HCT116 (cell line): ENCODE measurements at regions not wholly inside any gene's neighbourhood (a gene's known extent, or its start where the extent isn't known, plus 50 kb on each side); places are given as distances from the start of the nearest gene placed in this dataset.

Experiments used
- ATAC-seq: fragments of 200-7000 bp; cut with Tn5 transposase; 2 replicates; pipeline ENCODE4 v1.9.1; 2020; ENCODE audit warnings: mild to moderate bottlenecking, moderate library complexity
- BruUV-seq: library from RNA; stranded (reverse); fragments of 400-500 nt; replicated peaks from 2 replicates; lab custom pipeline; 2021; lab: Mats Ljungman, UMichigan
- CTCF ChIA-PET: fragments of 300-600 bp; sonication (Branson Sonifier 250); formaldehyde crosslinking; loops from one replicate; lab custom pipeline; 2021; ENCODE audit warnings: antibody characterized with exemption; lab: Charles Lee
- POLR2A ChIA-PET: fragments of 300-600, 350-600 bp; sonication (Branson Sonifier 250); formaldehyde crosslinking; loops from one replicate; lab custom pipeline; 2021; ENCODE audit warnings: antibody characterized with exemption; lab: Charles Lee
- RAD21 ChIA-PET, 2 experiments: fragments of 300-600 bp; sonication (Branson Sonifier 250); formaldehyde crosslinking; loops; one replicate each; lab custom pipeline; 2023; ENCODE audit warnings: low total read pairs in 2 of 2; ENCODE audit not compliant: uncharacterized antibody in 2 of 2, unreplicated experiment in 2 of 2, low non-redundant PET in 1 of 2; lab: Charles Lee
- DNase-seq: peaks from one replicate; pipeline ENCODE4 v3.0.0-alpha.2; 2010; ENCODE audit warnings: low read depth, low spot score
- H2AFZ ChIP-seq: fragments of 200-600 bp; shearing (Covaris generic), sonication (generic); 2 replicates; pipeline ENCODE4 v1.6.1; 2017; ENCODE audit warnings: low read depth, mixed run types, mixed read lengths, antibody characterized with exemption, low read length; ENCODE audit not compliant: poor library complexity, severe bottlenecking
- H3K27ac ChIP-seq: 2 replicates; pipeline ENCODE4 v1.5.1; 2012; ENCODE audit warnings: low read depth, low read length
- H3K27me3 ChIP-seq: fragments of 200-600 bp; sonication (generic); 2 replicates; pipeline ENCODE4 v1.6.1; 2016; ENCODE audit warnings: mixed run types, low read length, mixed read lengths; ENCODE audit not compliant: insufficient read depth
- H3K36me3 ChIP-seq, 2 experiments: fragments of 200-500 bp in 1 of 2; fragments of 200-600 bp in 1 of 2; sonication (Bioruptor generic) in 1 of 2; sonication (generic) in 1 of 2; 2 replicates each; pipeline versions ENCODE4 v1.5.1 to v1.6.1; 2014 to 2016; ENCODE audit warnings: low read length in 2 of 2, inconsistent platforms in 1 of 2, mixed read lengths in 1 of 2, mixed run types in 1 of 2; ENCODE audit not compliant: insufficient read depth in 2 of 2, control insufficient read depth in 1 of 2
- H3K4me1 ChIP-seq, 2 experiments: fragments of 200-600 bp in 1 of 2; sonication (generic) in 1 of 2; 2 replicates each; pipeline versions ENCODE4 v1.5.1 to v1.6.1; 2012 to 2017; ENCODE audit warnings: low read length in 2 of 2, inconsistent platforms in 1 of 2, mild to moderate bottlenecking in 1 of 2, mixed read lengths in 1 of 2, mixed run types in 1 of 2, moderate library complexity in 1 of 2; ENCODE audit not compliant: insufficient read depth in 2 of 2, control insufficient read depth in 1 of 2
- H3K4me2 ChIP-seq: fragments of 200-600 bp; sonication (generic); 2 replicates; pipeline ENCODE4 v1.6.1; 2017; ENCODE audit warnings: mixed run types, low read length, mixed read lengths
- H3K4me3 ChIP-seq, 2 experiments: fragments of 200-600 bp in 1 of 2; sonication (generic) in 1 of 2; replicated peaks in 1 of 2; 2 replicates each; pipeline ENCODE4 v1.5.1; 2011 to 2016; ENCODE audit warnings: low read length in 2 of 2, control low read depth in 1 of 2, low read depth in 1 of 2, mild to moderate bottlenecking in 1 of 2, mixed read lengths in 1 of 2, mixed run types in 1 of 2
- H3K79me2 ChIP-seq: fragments of 200-600 bp; sonication (generic); 2 replicates; pipeline ENCODE4 v1.6.1; 2017; ENCODE audit warnings: mild to moderate bottlenecking, mixed run types, low read length, moderate library complexity, mixed read lengths; ENCODE audit not compliant: insufficient read depth
- H3K9ac ChIP-seq: fragments of 200-600 bp; sonication (generic); 2 replicates; pipeline ENCODE4 v1.6.1; 2016; ENCODE audit warnings: low read length, mixed read lengths
- H3K9me2 ChIP-seq: fragments of 200-600 bp; sonication (generic), shearing (Covaris generic); 2 replicates; pipeline ENCODE4 v1.6.1; 2017; ENCODE audit warnings: mixed run types, mild to moderate bottlenecking, moderate library complexity; ENCODE audit not compliant: insufficient read depth
- H3K9me3 ChIP-seq, 2 experiments: fragments of 200-500 bp in 1 of 2; fragments of 200-600 bp in 1 of 2; sonication (Bioruptor generic) in 1 of 2; sonication (generic) in 1 of 2; 2 replicates each; pipeline ENCODE4 v1.6.1; 2014 to 2017; ENCODE audit warnings: low read length in 2 of 2, mixed read lengths in 2 of 2, inconsistent platforms in 1 of 2, low read depth in 1 of 2, mild to moderate bottlenecking in 1 of 2, mixed run types in 1 of 2, moderate library complexity in 1 of 2; ENCODE audit not compliant: control insufficient read depth in 1 of 2, insufficient read depth in 1 of 2
- H4K20me1 ChIP-seq: fragments of 200-600 bp; sonication (generic), shearing (Covaris generic); 2 replicates; pipeline ENCODE4 v1.6.1; 2017; ENCODE audit warnings: mixed run types, mild to moderate bottlenecking, moderate library complexity; ENCODE audit not compliant: insufficient read depth
- EGR1 ChIP-seq: IDR thresholded peaks from 2 replicates; pipeline ENCODE4 v1.6.1; 2012; ENCODE audit warnings: low read depth
- ELF1 ChIP-seq: IDR thresholded peaks from 2 replicates; pipeline ENCODE4 v1.6.1; 2012; ENCODE audit warnings: low read depth, borderline replicate concordance
- JUND ChIP-seq: IDR thresholded peaks from 2 replicates; pipeline ENCODE4 v1.6.1; 2012
- MAX ChIP-seq: IDR thresholded peaks from 2 replicates; pipeline ENCODE4 v1.6.1; 2012
- POLR2AphosphoS5 ChIP-seq: IDR thresholded peaks from 2 replicates; pipeline ENCODE4 v1.6.1; 2011; ENCODE audit warnings: mild to moderate bottlenecking, low read depth, low read length, moderate library complexity
- REST ChIP-seq: IDR thresholded peaks from 2 replicates; pipeline ENCODE4 v1.6.1; 2012; ENCODE audit warnings: low read depth
- SP1 ChIP-seq: IDR thresholded peaks from 2 replicates; pipeline ENCODE4 v1.6.1; 2012; ENCODE audit warnings: low read depth
- intact Hi-C: fragments of 100-400 bp; cut with micrococcal nuclease; formaldehyde crosslinking; loops from 2 replicates; pipeline ENCODE4 v1.10.0; 2022

GRCh38 chr20:60652615-60653014, 599.4 kb upstream of the CDH4 start:
- Histone ChIP-seq H4K20me1 (no peaks in the 10 kb centered on the region), H3K79me2 (no peaks in the 10 kb centered on the region), H2AFZ (no peak overlapping the region), H3K9ac (no peak overlapping the region), H3K27me3 (no peaks in the 10 kb centered on the region), H3K27ac (no peak overlapping the region), H3K9me2 (no peaks in the 10 kb centered on the region), H3K4me3 (no peak overlapping the region), H3K4me1 (no peaks in the 10 kb centered on the region), H3K9me3 (peaks cover 19 to 35% of the 10 kb centered on the region in 2 experiments; a peak in 3 of 4 replicates), H3K36me3 (no peaks in the 10 kb centered on the region), H3K4me2 (no peak overlapping the region)
- ATAC-seq (no peak), DNase-seq (no peak)
- RAD21 ChIA-PET: no interaction called here
- intact Hi-C loops: no loop called here
- no TSS peak for BruUV-seq
- TF ChIP-seq POLR2AphosphoS5 (no peak), ELF1 (no peak), REST (no peak), SP1 (no peak), EGR1 (no peak), MAX (no peak), JUND (no peak)
- CTCF ChIA-PET: no interaction called here
- POLR2A ChIA-PET: no interaction called here
